Osteocyte (in vitro differentiated cells): ENCODE measurements at regions not wholly inside any gene's neighbourhood (a gene's known extent, or its start where the extent isn't known, plus 50 kb on each side); places are given as distances from the start of the nearest gene placed in this dataset.
A peak's percentile ranks its signal among the peaks of the same experiment; 100 is the strongest.

Experiments
- DNase-seq: peaks from one replicate; pipeline ENCODE4 v3.0.0; 2021; ENCODE audit warnings: mixed read lengths; ENCODE audit not compliant: unreplicated experiment; ENCODE audit errors: extremely low spot score
- H3K27ac Mint-ChIP-seq: one replicate; pipeline ENCODE4 v1.8.0; 2021; ENCODE audit warnings: mild to moderate bottlenecking, mixed read lengths; ENCODE audit not compliant: unreplicated experiment
- H3K27me3 Mint-ChIP-seq: one replicate; pipeline ENCODE4 v1.8.0; 2021; ENCODE audit warnings: mixed read lengths; ENCODE audit not compliant: unreplicated experiment
- H3K36me3 Mint-ChIP-seq: one replicate; pipeline ENCODE4 v1.8.0; 2021; ENCODE audit warnings: mixed read lengths; ENCODE audit not compliant: unreplicated experiment
- H3K4me1 Mint-ChIP-seq: one replicate; pipeline ENCODE4 v1.8.0; 2021; ENCODE audit warnings: mixed read lengths; ENCODE audit not compliant: unreplicated experiment
- H3K4me3 Mint-ChIP-seq: one replicate; pipeline ENCODE4 v1.8.0; 2021; ENCODE audit warnings: mild to moderate bottlenecking, moderate library complexity, mixed read lengths; ENCODE audit not compliant: unreplicated experiment
- H3K9me3 Mint-ChIP-seq: one replicate; pipeline ENCODE4 v1.8.0; 2021; ENCODE audit warnings: mixed read lengths; ENCODE audit not compliant: unreplicated experiment
- TF ChIP-seq, protein P1 (sequence below): fragments of 200-600 bp; sonication (generic); IDR thresholded peaks from 2 replicates; pipeline ENCODE4 v1.5.0; 2021; ENCODE audit warnings: antibody characterized with exemption, mild to moderate bottlenecking, moderate library complexity

DNA sequence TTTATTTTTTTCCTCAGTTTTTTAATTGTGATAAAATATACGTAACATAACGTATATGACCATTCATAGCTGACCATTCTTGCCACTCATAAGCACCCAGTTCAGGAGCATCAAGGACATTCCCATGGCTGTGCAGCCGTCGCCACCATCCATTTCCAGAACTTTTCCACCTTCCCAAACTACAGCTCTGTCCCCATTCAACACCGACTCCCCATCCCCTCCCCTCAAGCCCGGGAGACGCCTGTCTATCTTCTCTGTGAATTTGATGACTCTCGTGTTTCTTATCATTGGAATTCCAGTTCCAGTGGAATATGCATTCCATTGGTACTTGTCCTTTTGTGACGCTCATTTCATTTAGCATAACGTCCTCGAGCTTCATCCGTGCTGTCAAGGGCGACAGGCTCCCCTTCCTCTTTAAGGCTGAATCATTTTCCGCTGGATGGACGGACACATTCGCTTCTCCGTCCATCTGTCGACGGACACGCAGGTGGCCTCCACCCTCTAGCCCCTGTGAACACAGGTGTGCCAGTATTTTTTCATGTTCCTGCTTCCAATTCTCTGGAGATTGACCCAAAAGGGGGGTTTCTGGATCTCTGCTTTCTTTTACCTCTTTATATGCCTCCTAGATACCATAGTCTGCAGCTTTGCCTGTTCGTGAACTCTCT, 88.1 kb downstream of the YTHDF1 start:
- peak; percentile 72 for DNase-seq
- Mint-ChIP-seq H3K9me3 (no peaks in the 10 kb centered on the region), H3K4me1 (no peaks in the 10 kb centered on the region), H3K4me3 (no peak overlapping the region), H3K36me3 (no peaks in the 10 kb centered on the region), H3K27ac (no peak overlapping the region), H3K27me3 (peaks cover 15% of the 10 kb centered on the region)
- TF ChIP-seq, protein P1, sequence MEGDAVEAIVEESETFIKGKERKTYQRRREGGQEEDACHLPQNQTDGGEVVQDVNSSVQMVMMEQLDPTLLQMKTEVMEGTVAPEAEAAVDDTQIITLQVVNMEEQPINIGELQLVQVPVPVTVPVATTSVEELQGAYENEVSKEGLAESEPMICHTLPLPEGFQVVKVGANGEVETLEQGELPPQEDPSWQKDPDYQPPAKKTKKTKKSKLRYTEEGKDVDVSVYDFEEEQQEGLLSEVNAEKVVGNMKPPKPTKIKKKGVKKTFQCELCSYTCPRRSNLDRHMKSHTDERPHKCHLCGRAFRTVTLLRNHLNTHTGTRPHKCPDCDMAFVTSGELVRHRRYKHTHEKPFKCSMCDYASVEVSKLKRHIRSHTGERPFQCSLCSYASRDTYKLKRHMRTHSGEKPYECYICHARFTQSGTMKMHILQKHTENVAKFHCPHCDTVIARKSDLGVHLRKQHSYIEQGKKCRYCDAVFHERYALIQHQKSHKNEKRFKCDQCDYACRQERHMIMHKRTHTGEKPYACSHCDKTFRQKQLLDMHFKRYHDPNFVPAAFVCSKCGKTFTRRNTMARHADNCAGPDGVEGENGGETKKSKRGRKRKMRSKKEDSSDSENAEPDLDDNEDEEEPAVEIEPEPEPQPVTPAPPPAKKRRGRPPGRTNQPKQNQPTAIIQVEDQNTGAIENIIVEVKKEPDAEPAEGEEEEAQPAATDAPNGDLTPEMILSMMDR = no peak

DNA sequence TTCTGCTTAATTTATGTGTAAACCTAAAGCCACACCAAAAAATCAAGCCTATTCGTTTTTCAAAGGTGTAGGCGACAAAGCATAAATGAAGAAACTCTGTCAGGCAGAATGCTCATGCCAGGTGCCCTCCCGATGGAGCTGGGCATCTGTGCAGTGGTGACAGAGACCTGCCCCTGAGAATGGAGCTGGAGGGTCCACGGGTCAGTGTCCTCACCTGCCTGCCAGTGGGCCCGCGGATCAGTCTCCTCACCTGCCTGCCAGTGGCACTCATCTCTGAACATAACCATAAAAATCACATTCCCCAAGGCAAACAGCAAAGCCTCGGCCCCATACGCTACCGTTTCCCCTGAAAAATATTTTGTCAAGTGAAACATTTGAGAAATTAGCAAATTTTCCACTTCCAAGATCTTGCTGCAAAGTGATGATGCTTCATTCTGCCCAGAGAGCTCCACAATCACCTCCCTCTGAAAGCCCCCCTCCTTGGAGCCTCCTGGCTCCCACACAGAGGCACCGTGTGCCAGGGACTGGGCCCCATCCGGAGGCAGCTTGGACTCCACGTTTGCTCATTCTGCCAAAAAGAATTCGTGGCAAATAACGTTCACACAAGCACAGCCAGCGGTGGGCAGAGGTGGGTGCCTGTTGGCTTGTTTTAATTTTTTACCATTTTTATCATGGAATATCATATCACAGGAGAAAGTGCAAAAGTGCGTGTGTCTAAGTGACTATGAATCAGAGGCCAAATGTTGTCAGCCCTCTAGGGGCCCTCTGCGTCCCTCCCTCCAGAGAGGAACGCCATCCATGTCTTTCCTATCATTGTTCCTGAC, 88.8 kb downstream of the YTHDF1 start:
- H3K4me3 Mint-ChIP-seq = no peak overlapping the region
- peak; percentile 66 for DNase-seq

DNA sequence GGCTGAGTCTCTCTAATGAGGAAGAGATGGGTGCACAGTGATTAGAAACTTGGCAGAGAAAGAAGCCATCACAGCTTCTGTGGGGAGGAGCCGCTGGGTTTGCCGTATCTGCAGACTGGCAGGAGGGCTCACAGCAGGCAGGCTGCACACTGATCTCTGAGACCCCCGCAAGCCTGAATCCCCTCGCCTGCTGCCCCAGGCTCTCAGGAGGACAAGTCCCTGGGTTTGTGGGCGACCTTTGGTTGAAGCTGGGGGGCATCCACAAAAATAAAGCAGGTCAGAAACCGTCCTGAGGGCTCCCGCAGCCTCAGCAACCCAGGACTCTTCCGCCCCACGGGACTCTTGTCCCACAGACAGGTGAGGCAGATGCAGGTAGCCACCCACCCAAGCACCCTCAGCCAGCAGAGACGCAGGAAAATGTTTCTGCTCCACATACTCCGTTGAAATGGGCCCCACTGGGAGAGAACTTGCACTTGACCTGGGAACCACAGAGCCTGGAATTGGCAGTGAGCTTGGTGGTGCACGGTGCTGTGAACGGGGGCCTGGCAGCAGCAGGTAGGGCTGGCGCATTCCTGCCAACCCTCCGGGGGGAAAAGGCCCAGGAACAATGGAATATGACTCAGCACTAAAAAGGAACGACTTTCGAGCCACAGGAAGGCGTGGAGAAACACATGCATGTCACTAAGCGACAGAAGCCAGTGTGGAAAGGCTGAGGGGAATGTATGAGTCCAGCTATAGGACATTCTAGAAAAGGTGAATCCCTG, 89.9 kb downstream of the YTHDF1 start:
- TF ChIP-seq, protein P1 = no peak
- H3K4me1 Mint-ChIP-seq = no peaks in the 10 kb centered on the region
- H3K36me3 Mint-ChIP-seq = no peaks in the 10 kb centered on the region
- no peak overlapping the region for H3K4me3 Mint-ChIP-seq
- no peak overlapping the region for H3K27ac Mint-ChIP-seq
- H3K9me3 Mint-ChIP-seq = no peaks in the 10 kb centered on the region
- peaks cover 15% of the 10 kb centered on the region for H3K27me3 Mint-ChIP-seq
- peak; percentile 68 for DNase-seq

More for the DNA sequence above, 88.8 kb downstream of the YTHDF1 start:
- H3K27ac Mint-ChIP-seq = no peak overlapping the region
- no peaks in the 10 kb centered on the region for H3K4me1 Mint-ChIP-seq
- peaks cover 15% of the 10 kb centered on the region for H3K27me3 Mint-ChIP-seq
- no peaks in the 10 kb centered on the region for H3K36me3 Mint-ChIP-seq
- no peaks in the 10 kb centered on the region for H3K9me3 Mint-ChIP-seq
- TF ChIP-seq, protein P1 = no peak

DNA sequence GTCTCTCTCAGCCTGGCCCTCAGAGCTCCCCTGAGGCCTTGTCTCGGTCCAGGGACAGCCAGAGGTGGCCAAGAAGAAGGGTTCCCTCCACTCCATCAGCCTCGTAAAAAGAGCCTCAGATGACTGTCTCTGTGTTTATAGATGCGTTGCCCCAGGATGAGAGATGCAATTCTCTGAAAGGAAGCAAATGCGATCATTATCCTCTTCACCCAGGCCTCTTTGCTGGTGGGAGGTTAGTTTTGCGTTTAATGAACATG, 90.4 kb downstream of the YTHDF1 start:
- Mint-ChIP-seq H3K4me1 (no peaks in the 10 kb centered on the region), H3K9me3 (no peaks in the 10 kb centered on the region), H3K36me3 (no peaks in the 10 kb centered on the region), H3K4me3 (no peak overlapping the region), H3K27me3 (peaks cover 15% of the 10 kb centered on the region), H3K27ac (no peak overlapping the region)
- DNase-seq = no peak
- TF ChIP-seq, protein P1 = no peak
